ENCODE measurements at regions not wholly inside any gene's neighbourhood (a gene's known extent, or its start where the extent isn't known, plus 50 kb on each side); places are given as distances from the start of the nearest gene placed in this dataset.

DNA sequence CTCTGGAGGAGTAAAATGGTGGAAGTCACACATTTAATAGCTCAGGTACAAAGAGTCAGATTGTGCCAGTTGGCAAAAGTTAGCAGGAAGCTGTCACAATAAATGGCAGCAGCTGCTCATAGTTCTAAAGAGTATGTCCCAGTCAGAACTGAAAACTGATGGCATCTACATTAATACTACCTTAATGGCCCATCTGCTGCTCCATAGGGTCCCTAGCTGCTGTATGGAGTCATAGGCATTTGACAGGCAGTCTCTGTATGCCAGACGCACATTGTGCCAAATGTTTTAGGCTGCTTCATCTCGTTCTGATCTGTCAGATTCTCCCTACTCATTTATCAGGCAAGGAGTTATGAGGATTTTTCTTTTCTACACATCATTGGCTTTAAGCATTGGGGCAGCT lies 515.8 kb upstream of the ARRDC3 start:
- H3K27ac ChIP-seq (ENCODE audit: low read depth, low read length): no peak overlapping the region

DNA sequence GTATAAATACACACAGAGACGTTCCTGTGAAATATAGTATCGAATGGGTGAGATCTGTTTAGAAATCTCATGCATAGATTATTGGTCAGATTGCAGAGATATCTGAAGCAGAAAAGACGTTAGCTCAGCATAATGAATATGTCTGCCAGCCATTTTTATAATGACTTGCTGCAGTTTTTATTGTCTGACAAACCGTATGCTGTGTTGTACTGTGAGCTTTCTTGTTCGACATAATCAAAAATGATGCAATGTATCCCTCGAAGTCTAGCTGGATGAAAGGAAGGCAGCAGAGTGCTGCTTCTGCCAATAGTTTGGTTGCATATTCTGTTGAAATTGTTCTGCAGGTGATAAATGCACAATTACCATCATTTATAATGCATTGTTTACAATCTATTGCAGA lies 514.9 kb upstream of the ARRDC3 start:
- H3K27ac ChIP-seq (ENCODE audit: low read depth, low read length): no peak overlapping the region
- H3K36me3 ChIP-seq (ENCODE audit: control insufficient read depth, insufficient read depth, low read length): no peaks in the 10 kb centered on the region
- H3K9ac ChIP-seq (ENCODE audit: low read depth, low read length): no peak overlapping the region
- no peaks in the 10 kb centered on the region for H3K27me3 ChIP-seq (ENCODE audit: control insufficient read depth, insufficient read depth, low read length)
- no peaks in the 10 kb centered on the region for H3K4me1 ChIP-seq (ENCODE audit: control insufficient read depth, insufficient read depth, low read length)
- H3K9me3 ChIP-seq (ENCODE audit: control insufficient read depth, insufficient read depth, low read length): no peaks in the 10 kb centered on the region
- no peak overlapping the region for H3K4me3 ChIP-seq (ENCODE audit: low read depth, low read length)

More for the DNA sequence above, 515.8 kb upstream of the ARRDC3 start:
- Histone ChIP-seq H3K9me3 (ENCODE audit: control insufficient read depth, insufficient read depth, low read length) (no peaks in the 10 kb centered on the region), H3K4me1 (ENCODE audit: control insufficient read depth, insufficient read depth, low read length) (peaks cover 8% of the 10 kb centered on the region), H3K36me3 (ENCODE audit: control insufficient read depth, insufficient read depth, low read length) (no peaks in the 10 kb centered on the region), H3K27me3 (ENCODE audit: control insufficient read depth, insufficient read depth, low read length) (no peaks in the 10 kb centered on the region), H3K4me3 (ENCODE audit: low read depth, low read length) (no peak overlapping the region), H3K9ac (ENCODE audit: low read depth, low read length) (no peak overlapping the region)

DNA sequence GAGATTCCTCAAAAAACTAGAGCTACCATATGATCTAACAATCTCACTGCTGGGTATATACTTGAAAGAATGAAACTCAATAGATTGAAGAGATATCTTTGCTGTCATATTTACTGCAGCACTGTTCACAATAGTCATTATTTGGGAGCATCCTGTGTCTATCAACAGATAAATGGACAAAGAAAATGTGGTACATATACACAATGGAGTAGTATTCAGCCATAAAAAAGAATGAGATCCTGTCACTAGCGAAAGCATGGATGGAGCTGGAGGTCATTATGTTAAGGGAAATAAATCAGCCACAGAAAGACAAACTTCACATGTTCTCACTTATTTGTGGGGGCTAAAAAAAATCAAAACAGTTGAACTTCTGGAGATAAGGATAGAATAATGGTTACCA lies 505.7 kb upstream of the ARRDC3 start:
- Histone ChIP-seq H3K27ac (ENCODE audit: low read depth, low read length) (no peak overlapping the region), H3K4me3 (ENCODE audit: low read depth, low read length) (no peak overlapping the region), H3K27me3 (ENCODE audit: control insufficient read depth, insufficient read depth, low read length) (no peaks in the 10 kb centered on the region), H3K9ac (ENCODE audit: low read depth, low read length) (no peak overlapping the region), H3K4me1 (ENCODE audit: control insufficient read depth, insufficient read depth, low read length) (no peaks in the 10 kb centered on the region), H3K36me3 (ENCODE audit: control insufficient read depth, insufficient read depth, low read length) (no peaks in the 10 kb centered on the region), H3K9me3 (ENCODE audit: control insufficient read depth, insufficient read depth, low read length) (no peaks in the 10 kb centered on the region)

DNA sequence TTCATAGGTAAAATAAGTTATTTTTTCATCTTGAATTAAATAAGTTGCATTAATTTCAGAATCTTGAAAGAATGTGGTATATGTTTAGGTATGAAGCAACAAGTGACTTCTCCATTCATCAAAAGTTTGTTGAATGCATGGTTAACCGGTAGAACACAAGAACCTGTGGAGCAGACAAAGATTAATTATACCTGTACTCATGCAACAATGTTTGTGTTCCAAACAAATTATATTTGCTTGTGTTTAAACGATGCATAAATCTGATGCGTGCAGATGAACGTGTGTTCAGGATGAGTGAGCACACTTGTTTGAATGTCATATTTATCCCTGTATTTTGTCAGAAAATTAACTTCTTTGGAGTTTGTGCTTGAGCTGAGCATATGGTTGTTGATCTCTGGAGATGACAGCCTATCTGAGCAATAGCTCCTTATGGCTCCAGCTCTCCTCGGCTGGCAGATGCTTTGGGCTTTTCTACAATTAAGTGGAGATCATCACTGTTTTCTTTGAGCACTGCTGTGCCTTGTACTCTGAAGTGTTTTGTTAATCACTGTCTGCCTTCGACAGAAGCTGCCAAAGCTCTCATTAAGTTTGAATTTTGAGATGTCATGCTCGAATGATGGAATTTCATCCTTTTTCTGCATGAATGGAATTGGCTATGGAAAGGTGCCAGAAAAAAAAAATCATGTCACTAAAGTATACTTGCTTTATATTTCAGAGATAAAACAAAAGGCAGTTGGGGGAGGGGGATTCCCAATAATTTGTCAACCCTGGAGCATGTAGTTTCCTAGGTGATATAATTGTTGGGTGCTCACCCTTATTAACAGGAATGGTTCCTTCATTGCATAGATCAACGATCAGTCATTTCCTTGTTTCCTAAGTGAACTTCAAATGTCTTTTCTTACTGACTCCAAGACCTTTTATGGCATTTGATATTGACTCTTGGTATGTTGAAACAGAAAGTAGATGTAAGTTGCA lies 502.5 kb upstream of the ARRDC3 start:
- H3K4me3 ChIP-seq (ENCODE audit: low read depth, low read length): no peak overlapping the region
- H3K27ac ChIP-seq (ENCODE audit: low read depth, low read length): no peak overlapping the region
- no peaks in the 10 kb centered on the region for H3K4me1 ChIP-seq (ENCODE audit: control insufficient read depth, insufficient read depth, low read length)
- H3K36me3 ChIP-seq (ENCODE audit: control insufficient read depth, insufficient read depth, low read length): no peaks in the 10 kb centered on the region
- no peaks in the 10 kb centered on the region for H3K27me3 ChIP-seq (ENCODE audit: control insufficient read depth, insufficient read depth, low read length)
- no peak overlapping the region for H3K9ac ChIP-seq (ENCODE audit: low read depth, low read length)
- no peaks in the 10 kb centered on the region for H3K9me3 ChIP-seq (ENCODE audit: control insufficient read depth, insufficient read depth, low read length)

DNA sequence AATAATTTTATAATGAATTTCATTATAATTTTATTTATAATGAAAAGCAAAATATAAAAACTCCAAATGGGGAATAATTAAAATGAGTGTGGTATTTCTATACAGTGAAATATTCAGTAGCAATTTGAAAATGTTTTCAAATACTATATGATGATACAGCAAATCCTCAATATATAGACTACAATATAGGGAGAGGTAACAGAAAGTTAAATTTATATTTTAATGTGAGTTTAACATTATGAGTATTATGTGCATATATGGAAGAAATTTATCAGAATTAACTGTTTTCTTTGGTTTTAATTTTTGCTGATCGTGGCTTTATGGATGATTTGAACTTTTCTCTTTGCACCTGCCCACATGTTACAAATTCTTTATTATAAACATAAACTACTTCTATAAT lies 500.9 kb upstream of the ARRDC3 start:
- Histone ChIP-seq H3K9ac (ENCODE audit: low read depth, low read length) (no peak overlapping the region), H3K36me3 (ENCODE audit: control insufficient read depth, insufficient read depth, low read length) (no peaks in the 10 kb centered on the region), H3K27ac (ENCODE audit: low read depth, low read length) (no peak overlapping the region), H3K9me3 (ENCODE audit: control insufficient read depth, insufficient read depth, low read length) (no peaks in the 10 kb centered on the region), H3K27me3 (ENCODE audit: control insufficient read depth, insufficient read depth, low read length) (no peaks in the 10 kb centered on the region), H3K4me3 (ENCODE audit: low read depth, low read length) (no peak overlapping the region), H3K4me1 (ENCODE audit: control insufficient read depth, insufficient read depth, low read length) (no peaks in the 10 kb centered on the region)

DNA sequence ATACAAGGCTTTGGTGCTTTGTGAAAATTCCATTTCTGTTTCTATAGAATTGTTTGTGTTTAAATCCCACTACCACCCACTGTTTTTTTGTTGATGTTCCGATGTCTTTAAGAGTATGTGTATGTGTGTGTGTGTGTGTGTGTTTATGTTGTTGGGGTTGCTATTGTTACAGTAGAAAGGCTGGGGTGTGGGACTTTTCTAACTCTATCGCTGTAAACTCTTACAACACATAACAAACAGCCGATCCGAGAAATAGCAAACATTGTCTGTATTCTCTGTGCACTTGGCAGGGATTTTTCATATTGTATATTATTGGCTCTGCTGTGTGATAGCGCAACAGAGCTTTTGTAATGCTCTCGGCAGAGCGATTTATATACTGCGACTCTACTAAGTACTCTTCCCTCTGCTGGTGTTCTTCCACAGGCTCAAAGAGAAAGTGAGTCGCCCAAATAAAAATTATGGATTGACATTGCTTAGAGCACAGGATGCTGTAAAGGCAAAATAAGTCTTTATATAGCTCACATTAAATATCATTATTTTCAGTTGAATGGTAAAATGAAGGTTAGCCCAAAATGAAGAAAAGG lies 492.2 kb upstream of the ARRDC3 start:
- no peaks in the 10 kb centered on the region for H3K9me3 ChIP-seq (ENCODE audit: control insufficient read depth, insufficient read depth, low read length)
- peaks cover 11% of the 10 kb centered on the region; the same call in 1 of the 2 replicates for H3K4me1 ChIP-seq (ENCODE audit: control insufficient read depth, insufficient read depth, low read length)
- no peak overlapping the region for H3K9ac ChIP-seq (ENCODE audit: low read depth, low read length)
- H3K36me3 ChIP-seq (ENCODE audit: control insufficient read depth, insufficient read depth, low read length): no peaks in the 10 kb centered on the region
- H3K27me3 ChIP-seq (ENCODE audit: control insufficient read depth, insufficient read depth, low read length): no peaks in the 10 kb centered on the region
- peak overlapping the region; percentile 1 for H3K27ac ChIP-seq (ENCODE audit: low read depth, low read length)
- H3K4me3 ChIP-seq (ENCODE audit: low read depth, low read length): no peak overlapping the region

DNA sequence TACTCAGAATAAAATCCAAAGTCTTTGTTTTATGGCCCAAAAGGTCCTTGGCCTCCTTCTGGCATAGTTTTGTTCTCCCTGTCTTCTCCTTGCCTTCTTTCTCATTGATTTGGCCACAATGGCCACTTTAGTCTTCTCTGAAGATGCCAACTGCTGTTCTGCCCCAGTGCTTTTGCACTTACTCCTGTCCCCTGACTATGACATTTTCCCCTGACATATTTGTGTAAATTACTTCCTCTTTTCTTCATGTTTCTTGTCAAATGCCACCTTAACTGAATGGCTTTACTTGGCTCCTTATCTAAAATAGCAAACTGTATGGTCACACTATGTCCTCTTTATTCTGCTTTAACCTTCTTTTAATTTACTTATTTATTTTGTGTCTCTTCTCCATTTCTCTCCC lies 484.7 kb upstream of the ARRDC3 start:
- H3K36me3 ChIP-seq (ENCODE audit: control insufficient read depth, insufficient read depth, low read length): no peaks in the 10 kb centered on the region
- no peaks in the 10 kb centered on the region for H3K9me3 ChIP-seq (ENCODE audit: control insufficient read depth, insufficient read depth, low read length)
- no peak overlapping the region for H3K4me3 ChIP-seq (ENCODE audit: low read depth, low read length)
- peaks cover 28% of the 10 kb centered on the region for H3K4me1 ChIP-seq (ENCODE audit: control insufficient read depth, insufficient read depth, low read length)
- no peaks in the 10 kb centered on the region for H3K27me3 ChIP-seq (ENCODE audit: control insufficient read depth, insufficient read depth, low read length)
- H3K27ac ChIP-seq (ENCODE audit: low read depth, low read length): no peak overlapping the region
- H3K9ac ChIP-seq (ENCODE audit: low read depth, low read length): no peak overlapping the region

DNA sequence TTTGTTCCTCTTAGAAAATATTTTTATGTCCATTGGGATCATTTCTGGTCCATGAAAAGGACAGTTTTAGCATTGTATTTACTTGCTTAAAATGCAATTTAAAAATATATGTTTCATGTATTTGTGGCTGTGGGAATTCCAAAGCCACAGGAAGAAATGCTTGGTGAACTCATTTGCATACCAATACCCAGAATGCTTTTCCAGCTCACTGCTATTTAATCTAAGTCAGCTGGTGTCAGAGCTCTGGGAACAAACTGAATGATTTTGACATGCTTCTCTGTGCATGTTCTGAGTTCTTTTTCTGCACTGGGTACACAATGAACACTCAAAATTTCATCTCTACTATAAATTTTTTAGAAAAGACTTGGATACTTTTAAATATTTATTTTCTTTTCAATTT lies 482.8 kb upstream of the ARRDC3 start:
- no peaks in the 10 kb centered on the region for H3K27me3 ChIP-seq (ENCODE audit: control insufficient read depth, insufficient read depth, low read length)
- no peaks in the 10 kb centered on the region for H3K36me3 ChIP-seq (ENCODE audit: control insufficient read depth, insufficient read depth, low read length)
- no peak overlapping the region; the same call in 1 of the 2 replicates for H3K4me3 ChIP-seq (ENCODE audit: low read depth, low read length)
- peaks cover 28% of the 10 kb centered on the region for H3K4me1 ChIP-seq (ENCODE audit: control insufficient read depth, insufficient read depth, low read length)
- no peaks in the 10 kb centered on the region for H3K9me3 ChIP-seq (ENCODE audit: control insufficient read depth, insufficient read depth, low read length)
- H3K9ac ChIP-seq (ENCODE audit: low read depth, low read length): no peak overlapping the region
- H3K27ac ChIP-seq (ENCODE audit: low read depth, low read length): peak overlapping the region; percentile 78

DNA sequence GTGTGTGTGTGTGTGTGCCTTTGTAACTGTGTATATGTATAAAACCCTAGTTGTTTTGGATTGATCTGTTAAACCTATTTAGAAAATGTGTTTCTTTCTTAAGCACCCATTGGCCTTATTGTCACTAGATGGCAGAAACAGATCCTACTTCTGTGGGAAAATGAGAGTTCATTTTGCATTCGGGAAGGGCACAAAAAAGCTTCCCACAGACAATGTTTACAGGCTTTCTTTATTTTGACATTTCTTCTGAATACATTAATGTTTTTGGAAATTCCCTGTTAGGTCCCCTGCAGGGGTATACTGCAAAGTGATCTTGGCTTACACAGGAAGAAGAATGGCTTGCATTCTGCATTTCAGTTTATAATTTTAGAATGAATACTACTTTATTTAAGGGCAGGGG lies 481.8 kb upstream of the ARRDC3 start:
- Histone ChIP-seq H3K4me1 (ENCODE audit: control insufficient read depth, insufficient read depth, low read length) (peaks cover 28% of the 10 kb centered on the region), H3K9me3 (ENCODE audit: control insufficient read depth, insufficient read depth, low read length) (no peaks in the 10 kb centered on the region), H3K4me3 (ENCODE audit: low read depth, low read length) (no peak overlapping the region), H3K9ac (ENCODE audit: low read depth, low read length) (no peak overlapping the region), H3K27ac (ENCODE audit: low read depth, low read length) (peak overlapping the region; percentile 78), H3K27me3 (ENCODE audit: control insufficient read depth, insufficient read depth, low read length) (no peaks in the 10 kb centered on the region), H3K36me3 (ENCODE audit: control insufficient read depth, insufficient read depth, low read length) (no peaks in the 10 kb centered on the region)

DNA sequence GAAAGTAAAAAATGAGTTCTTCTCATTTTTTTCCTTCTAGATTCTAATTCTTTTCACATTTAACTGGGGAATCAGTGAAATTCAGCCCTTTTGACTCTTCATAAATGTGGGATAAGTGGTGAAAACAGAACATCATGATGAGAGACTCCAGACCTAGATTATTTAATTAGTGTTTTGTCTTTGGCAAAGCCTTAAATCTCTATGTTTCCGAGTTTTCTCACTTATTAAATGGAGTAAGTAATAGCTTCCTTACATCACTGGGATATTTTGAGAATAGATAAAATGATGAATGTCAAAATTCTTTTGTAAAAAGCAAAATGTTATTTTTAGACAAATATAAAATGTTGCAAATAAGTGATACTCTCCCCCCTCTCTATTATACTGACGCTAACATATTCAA lies 468.6 kb upstream of the ARRDC3 start:
- no peaks in the 10 kb centered on the region for H3K36me3 ChIP-seq (ENCODE audit: control insufficient read depth, insufficient read depth, low read length)

DNA sequence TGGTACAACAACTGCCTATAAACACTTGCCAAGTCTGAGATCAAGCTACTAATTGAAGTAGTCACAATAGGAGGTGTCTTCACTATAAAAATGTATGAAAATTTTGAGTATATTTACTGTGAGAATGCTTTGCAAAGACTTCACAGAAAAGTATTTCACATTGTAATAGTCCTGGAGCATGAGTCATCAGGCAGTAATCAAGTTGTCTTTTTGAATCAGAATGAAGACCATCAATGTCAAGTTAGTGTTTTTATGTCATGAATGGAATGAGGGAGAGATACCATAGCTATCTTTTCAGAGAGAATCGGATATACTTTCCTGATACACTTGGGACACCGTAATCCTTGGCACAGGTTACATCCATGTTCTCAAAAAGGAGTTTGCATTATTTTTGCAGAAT lies 466.9 kb upstream of the ARRDC3 start:
- H3K4me1 ChIP-seq (ENCODE audit: control insufficient read depth, insufficient read depth, low read length): peaks cover 27% of the 10 kb centered on the region
- peak overlapping the region; percentile 61 for H3K27ac ChIP-seq (ENCODE audit: low read depth, low read length)
- no peaks in the 10 kb centered on the region for H3K27me3 ChIP-seq (ENCODE audit: control insufficient read depth, insufficient read depth, low read length)
- H3K9me3 ChIP-seq (ENCODE audit: control insufficient read depth, insufficient read depth, low read length): no peaks in the 10 kb centered on the region
- H3K36me3 ChIP-seq (ENCODE audit: control insufficient read depth, insufficient read depth, low read length): no peaks in the 10 kb centered on the region
- H3K9ac ChIP-seq (ENCODE audit: low read depth, low read length): no peak overlapping the region
- H3K4me3 ChIP-seq (ENCODE audit: low read depth, low read length): no peak overlapping the region

More for the DNA sequence above, 468.6 kb upstream of the ARRDC3 start:
- Histone ChIP-seq H3K9ac (ENCODE audit: low read depth, low read length) (no peak overlapping the region), H3K9me3 (ENCODE audit: control insufficient read depth, insufficient read depth, low read length) (no peaks in the 10 kb centered on the region), H3K27me3 (ENCODE audit: control insufficient read depth, insufficient read depth, low read length) (no peaks in the 10 kb centered on the region), H3K4me3 (ENCODE audit: low read depth, low read length) (no peak overlapping the region), H3K4me1 (ENCODE audit: control insufficient read depth, insufficient read depth, low read length) (peaks cover 28% of the 10 kb centered on the region), H3K27ac (ENCODE audit: low read depth, low read length) (no peak overlapping the region)

All from HUES48 (cell line).